Activated CD4-positive, alpha-beta T cell treated with anti-CD3 and anti-CD28 coated beads, Interleukin-2, Interleukin-6, amounts not matched to agents 100 ng/mL and 50 ng/mL, durations not matched to agents 16 hours and 8 hours (primary cell): ENCODE measurements at regions not wholly inside any gene's neighbourhood (a gene's known extent, or its start where the extent isn't known, plus 50 kb on each side); places are given as distances from the start of the nearest gene placed in this dataset.

Experiments used
- DNase-seq: peaks from one replicate; pipeline ENCODE4 v3.0.0-alpha.2; 2020

GRCh38 chr4:189046642-189047041 is 894.0 kb upstream of the FRG1 start:
- DNase-seq, result no peak

GRCh38 chr4:189048119-189048518 is 892.6 kb upstream of the FRG1 start:
- DNase-seq, result no peak

- no peak for DNase-seq
Measured at GRCh38 chr4:189049682-189050081, 891.0 kb upstream of the FRG1 start.

- no peak for DNase-seq
Measured at GRCh38 chr4:189050643-189051042, 890.0 kb upstream of the FRG1 start.

GRCh38 chr4:189053621-189054020 is 887.1 kb upstream of the FRG1 start:
- no peak for DNase-seq

GRCh38 chr4:189060104-189060503 is 880.6 kb upstream of the FRG1 start:
- DNase-seq, result no peak

GRCh38 chr4:189062047-189062820 is 878.4 kb upstream of the FRG1 start:
- DNase-seq, result no peak

- no peak for DNase-seq
Measured at GRCh38 chr4:189069772-189070171, 870.9 kb upstream of the FRG1 start.

- DNase-seq, result no peak
Measured at GRCh38 chr4:189071241-189071640, 869.4 kb upstream of the FRG1 start.

- DNase-seq, result no peak
Measured at GRCh38 chr4:189073739-189074138, 866.9 kb upstream of the FRG1 start.

GRCh38 chr4:189081826-189082225 is 858.8 kb upstream of the FRG1 start:
- no peak for DNase-seq

- DNase-seq, result no peak
Measured at GRCh38 chr4:189083769-189084168, 856.9 kb upstream of the FRG1 start.

- no peak for DNase-seq
Measured at GRCh38 chr4:189084671-189085070, 856.0 kb upstream of the FRG1 start.

GRCh38 chr4:189087971-189088370 is 852.7 kb upstream of the FRG1 start:
- DNase-seq, result no peak

- DNase-seq, result no peak
Measured at GRCh38 chr4:189088780-189089179, 851.9 kb upstream of the FRG1 start.

- no peak for DNase-seq
Measured at GRCh38 chr4:189090174-189090814, 850.4 kb upstream of the FRG1 start.

GRCh38 chr4:189092581-189092980 is 848.1 kb upstream of the FRG1 start:
- DNase-seq, result no peak

- no peak for DNase-seq
Measured at GRCh38 chr4:189096108-189096507, 844.6 kb upstream of the FRG1 start.

- DNase-seq, result no peak
Measured at GRCh38 chr4:189096717-189097116, 844.0 kb upstream of the FRG1 start.

GRCh38 chr4:189098932-189099696 is 841.6 kb upstream of the FRG1 start:
- DNase-seq, result no peak

- no peak for DNase-seq
Measured at GRCh38 chr4:189113389-189113888, 827.2 kb upstream of the FRG1 start.

- DNase-seq, result no peak
Measured at GRCh38 chr4:189117426-189117825, 823.2 kb upstream of the FRG1 start.

- DNase-seq, result no peak
Measured at GRCh38 chr4:189121336-189121735, 819.3 kb upstream of the FRG1 start.
